GM18508 (cell line): ENCODE measurements at regions not wholly inside any gene's neighbourhood (a gene's known extent, or its start where the extent isn't known, plus 50 kb on each side); places are given as distances from the start of the nearest gene placed in this dataset.

Experiments used
- ATAC-seq: cut with Tn5 transposase; IDR thresholded peaks from one replicate; pipeline ENCODE4 v1.9.1; 2021; ENCODE audit warnings: moderate number of reproducible peaks; ENCODE audit not compliant: insufficient read depth, unreplicated experiment

GRCh38 chrX:30955687-30956086 is 66.6 kb upstream of the TAB3 start:
- ATAC-seq, result no peak

- ATAC-seq, result no peak
Observed at GRCh38 chrX:30951003-30951402, 61.9 kb upstream of the TAB3 start.

- ATAC-seq, result no peak
Observed at GRCh38 chrX:30950391-30950790, 61.3 kb upstream of the TAB3 start.

- no peak for ATAC-seq
Observed at GRCh38 chrX:30949554-30949953, 60.5 kb upstream of the TAB3 start.

GRCh38 chrX:30948626-30949025 is 59.6 kb upstream of the TAB3 start:
- no peak for ATAC-seq

- no peak for ATAC-seq
Observed at GRCh38 chrX:30948051-30948450, 59.0 kb upstream of the TAB3 start.

- no peak for ATAC-seq
Observed at GRCh38 chrX:30943984-30944383, 54.9 kb upstream of the TAB3 start.

- ATAC-seq, result no peak
Observed at GRCh38 chrX:30941898-30942297, 52.8 kb upstream of the TAB3 start.

- no peak for ATAC-seq
Observed at GRCh38 chrX:30939928-30940327, 50.9 kb upstream of the TAB3 start.
